B cell (primary cell): ENCODE measurements at regions not wholly inside any gene's neighbourhood (a gene's known extent, or its start where the extent isn't known, plus 50 kb on each side); places are given as distances from the start of the nearest gene placed in this dataset.

Experiments
- CTCF ChIP-seq: fragments of 200-600 bp; IDR thresholded peaks from one replicate; pipeline ENCODE4 v1.8.0; 2022; ENCODE audit warnings: antibody characterized with exemption, mild to moderate bottlenecking
- EZH2 ChIP-seq: IDR thresholded peaks from 2 replicates; pipeline ENCODE4 v1.6.1; 2012; ENCODE audit warnings: borderline replicate concordance, low read depth, mild to moderate bottlenecking, moderate library complexity, low read length; ENCODE audit not compliant: insufficient read depth, poor library complexity, severe bottlenecking

- TF ChIP-seq CTCF (no peak), EZH2 (no peak)
Observed at GRCh38 chr17:72273289-72274056, 152.7 kb downstream of the SOX9 start.
